PC-3 (cell line): ENCODE measurements at regions not wholly inside any gene's neighbourhood (a gene's known extent, or its start where the extent isn't known, plus 50 kb on each side); places are given as distances from the start of the nearest gene placed in this dataset.

ENCODE experiments used
- ATAC-seq: fragments of 200-7000 bp; cut with Tn5 transposase; 2 replicates; pipeline ENCODE4 v1.9.1; 2020; ENCODE audit warnings: mild to moderate bottlenecking, moderate library complexity
- BruUV-seq: library from RNA; stranded (reverse); fragments of 400-500 nt; replicated peaks from 2 replicates; lab custom pipeline; 2021; lab: Mats Ljungman, UMichigan
- CTCF ChIA-PET: fragments of 300-600 bp; sonication (Branson Sonifier 250); formaldehyde crosslinking; loops from one replicate; lab custom pipeline; 2022; ENCODE audit warnings: antibody characterized with exemption; lab: Charles Lee
- POLR2A ChIA-PET: fragments of 300-600 bp; sonication (Branson Sonifier 250); formaldehyde crosslinking; loops from one replicate; lab custom pipeline; 2022; ENCODE audit warnings: antibody characterized with exemption; ENCODE audit not compliant: unreplicated experiment; lab: Charles Lee
- DNase-seq: peaks from one replicate; pipeline ENCODE4 v3.0.0-alpha.2; 2015
- H2AFZ ChIP-seq: fragments of 300-600 bp; sonication (generic); 2 replicates; pipeline ENCODE4 v1.6.0; 2016; ENCODE audit warnings: antibody characterized with exemption, low read length
- H3F3A ChIP-seq: fragments of 300-600 bp; sonication (generic); one replicate; pipeline ENCODE4 v1.6.0; 2017; ENCODE audit warnings: antibody characterized with exemption, low read length, control low read depth, mild to moderate bottlenecking; ENCODE audit not compliant: unreplicated experiment
- H3K27ac ChIP-seq: fragments of 300-600 bp; sonication (generic); 2 replicates; pipeline ENCODE4 v1.5.1; 2016; ENCODE audit warnings: mild to moderate bottlenecking, low read length
- H3K27me3 ChIP-seq: fragments of 300-600 bp; sonication (generic); 2 replicates; pipeline ENCODE4 v1.6.1; 2016; ENCODE audit warnings: low read length, mixed read lengths
- H3K36me3 ChIP-seq: fragments of 300-600 bp; sonication (generic); 2 replicates; pipeline ENCODE4 v1.6.1; 2016; ENCODE audit warnings: low read depth, mixed run types, low read length, mixed read lengths
- H3K4me1 ChIP-seq: fragments of 300-600 bp; sonication (generic); 2 replicates; pipeline ENCODE4 v1.5.1; 2016; ENCODE audit warnings: low read length; ENCODE audit not compliant: insufficient read depth
- H3K4me2 ChIP-seq: fragments of 300-600 bp; sonication (generic); 2 replicates; pipeline ENCODE4 v1.6.0; 2016; ENCODE audit warnings: low read length
- H3K4me3 ChIP-seq: fragments of 300-600 bp; sonication (generic); 2 replicates; pipeline ENCODE4 v1.5.1; 2016; ENCODE audit warnings: mild to moderate bottlenecking, low read length, mixed read lengths
- H3K79me2 ChIP-seq: fragments of 300-600 bp; sonication (generic); 2 replicates; pipeline ENCODE4 v1.6.1; 2017; ENCODE audit warnings: low read length, mixed read lengths
- H3K9ac ChIP-seq: fragments of 300-600 bp; sonication (generic); 2 replicates; pipeline ENCODE4 v1.6.0; 2016; ENCODE audit warnings: mild to moderate bottlenecking, low read length
- H3K9me2 ChIP-seq: fragments of 300-600 bp; sonication (generic); replicated peaks from 2 replicates; pipeline ENCODE4 v1.6.1; 2016; ENCODE audit warnings: mixed run types, low read length, mixed read lengths
- H3K9me3 ChIP-seq: fragments of 300-600 bp; sonication (generic); 2 replicates; pipeline ENCODE4 v1.6.1; 2016; ENCODE audit warnings: low read length, mixed read lengths
- H4K20me1 ChIP-seq: fragments of 300-600 bp; sonication (generic); 2 replicates; pipeline ENCODE4 v1.6.1; 2016; ENCODE audit warnings: low read length, mixed read lengths
- EZH2 ChIP-seq: fragments of 300-600 bp; sonication (generic); IDR thresholded peaks from one replicate; pipeline ENCODE4 v1.6.1; 2017; ENCODE audit warnings: antibody characterized with exemption, mild to moderate bottlenecking, low read length; ENCODE audit not compliant: unreplicated experiment
- EZH2phosphoT487 ChIP-seq: fragments of 300-600 bp; sonication (generic); IDR thresholded peaks from 2 replicates; pipeline ENCODE4 v1.6.1; 2018; ENCODE audit warnings: mild to moderate bottlenecking, antibody characterized with exemption, low read length, borderline replicate concordance
- intact Hi-C: fragments of 100-400 bp; cut with micrococcal nuclease; formaldehyde crosslinking; loops from 2 replicates; pipeline ENCODE4 v1.9.0; 2023
- TF ChIP-seq, protein P1 (sequence below): fragments of 300-600 bp; sonication (generic); conservative IDR thresholded peaks from 2 replicates; pipeline ENCODE4 v1.5.1; 2017; ENCODE audit warnings: antibody characterized with exemption, low read depth, mild to moderate bottlenecking, low read length

GRCh38 chr4:100130964-100131363 lies 59.3 kb downstream of the DDIT4L start:
- ATAC-seq = no peak
- Histone ChIP-seq H4K20me1 (no peaks in the 10 kb centered on the region), H3K27me3 (no peaks in the 10 kb centered on the region), H3K36me3 (no peaks in the 10 kb centered on the region), H3K4me2 (no peak overlapping the region), H3K9me2 (no peaks in the 10 kb centered on the region), H3K27ac (no peak overlapping the region), H3K79me2 (no peaks in the 10 kb centered on the region), H3K9ac (no peak overlapping the region), H3K4me1 (no peaks in the 10 kb centered on the region), H3K9me3 (no peaks in the 10 kb centered on the region), H3F3A (no peaks in the 10 kb centered on the region), H3K4me3 (no peak overlapping the region), H2AFZ (no peak overlapping the region)
- no peak for DNase-seq
- intact Hi-C loops = no loop called here
- POLR2A ChIA-PET = no interaction called here
- CTCF ChIA-PET = no interaction called here
- TF ChIP-seq EZH2 (no peak), EZH2phosphoT487 (no peak)
- TF ChIP-seq, protein P1, sequence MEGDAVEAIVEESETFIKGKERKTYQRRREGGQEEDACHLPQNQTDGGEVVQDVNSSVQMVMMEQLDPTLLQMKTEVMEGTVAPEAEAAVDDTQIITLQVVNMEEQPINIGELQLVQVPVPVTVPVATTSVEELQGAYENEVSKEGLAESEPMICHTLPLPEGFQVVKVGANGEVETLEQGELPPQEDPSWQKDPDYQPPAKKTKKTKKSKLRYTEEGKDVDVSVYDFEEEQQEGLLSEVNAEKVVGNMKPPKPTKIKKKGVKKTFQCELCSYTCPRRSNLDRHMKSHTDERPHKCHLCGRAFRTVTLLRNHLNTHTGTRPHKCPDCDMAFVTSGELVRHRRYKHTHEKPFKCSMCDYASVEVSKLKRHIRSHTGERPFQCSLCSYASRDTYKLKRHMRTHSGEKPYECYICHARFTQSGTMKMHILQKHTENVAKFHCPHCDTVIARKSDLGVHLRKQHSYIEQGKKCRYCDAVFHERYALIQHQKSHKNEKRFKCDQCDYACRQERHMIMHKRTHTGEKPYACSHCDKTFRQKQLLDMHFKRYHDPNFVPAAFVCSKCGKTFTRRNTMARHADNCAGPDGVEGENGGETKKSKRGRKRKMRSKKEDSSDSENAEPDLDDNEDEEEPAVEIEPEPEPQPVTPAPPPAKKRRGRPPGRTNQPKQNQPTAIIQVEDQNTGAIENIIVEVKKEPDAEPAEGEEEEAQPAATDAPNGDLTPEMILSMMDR = no peak
- BruUV-seq = no TSS peak

DNA sequence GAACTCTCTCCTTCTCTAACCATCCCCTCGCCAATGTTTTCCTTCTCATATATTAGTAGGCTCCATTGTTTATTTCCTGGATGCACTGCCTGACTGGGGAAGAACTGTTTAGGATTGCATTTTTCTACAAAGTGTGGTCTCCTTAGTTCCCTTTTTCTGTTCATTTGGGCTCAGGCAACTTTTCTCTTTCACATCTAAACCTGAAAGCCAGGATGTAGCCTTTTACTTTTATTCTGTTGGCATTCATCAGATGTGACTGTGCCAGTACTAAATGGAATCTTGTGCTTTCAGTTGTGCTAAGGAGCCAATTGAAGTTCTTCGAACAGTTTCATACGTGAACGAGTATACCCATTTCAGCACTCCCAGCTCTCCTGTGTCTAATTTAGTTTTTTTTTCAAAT lies 59.8 kb downstream of the DDIT4L start:
- Histone ChIP-seq H3K27ac (no peak overlapping the region), H3K4me1 (no peaks in the 10 kb centered on the region), H3K27me3 (no peaks in the 10 kb centered on the region), H3K9me2 (no peaks in the 10 kb centered on the region), H2AFZ (no peak overlapping the region), H3K36me3 (no peaks in the 10 kb centered on the region), H3K79me2 (no peaks in the 10 kb centered on the region), H4K20me1 (no peaks in the 10 kb centered on the region), H3F3A (no peaks in the 10 kb centered on the region), H3K9me3 (no peaks in the 10 kb centered on the region), H3K4me2 (no peak overlapping the region), H3K9ac (no peak overlapping the region), H3K4me3 (no peak overlapping the region)
- BruUV-seq = no TSS peak
- ATAC-seq (no peak), DNase-seq (no peak)
- TF ChIP-seq EZH2 = no peak
- no peak for TF ChIP-seq EZH2phosphoT487
- TF ChIP-seq, protein P1 = no peak
- ChIA-PET CTCF (no interaction called here), POLR2A (no interaction called here)
- intact Hi-C loops = no loop called here

DNA sequence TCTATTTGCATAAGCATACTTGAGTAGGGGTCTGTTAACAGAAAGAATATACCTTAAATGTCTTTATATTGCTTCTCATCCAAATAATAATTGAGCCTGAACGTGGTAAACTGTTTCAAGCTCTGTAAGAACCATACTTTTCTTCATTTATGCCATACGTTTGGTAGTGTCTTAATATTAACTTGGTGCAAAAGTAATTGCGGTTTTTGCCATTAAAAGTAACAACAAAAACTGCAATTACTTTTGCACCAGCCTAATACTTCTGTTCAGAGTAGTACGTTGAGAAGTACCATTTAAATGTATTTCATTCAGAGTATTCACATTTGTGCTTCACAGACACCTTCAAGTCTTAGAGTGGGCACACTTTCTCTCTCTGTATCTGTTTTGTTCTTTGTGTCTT lies 60.5 kb downstream of the DDIT4L start:
- Histone ChIP-seq H2AFZ (no peak overlapping the region), H3F3A (no peaks in the 10 kb centered on the region), H3K9me2 (no peaks in the 10 kb centered on the region), H3K27ac (no peak overlapping the region), H3K4me2 (no peak overlapping the region), H4K20me1 (no peaks in the 10 kb centered on the region), H3K9me3 (no peaks in the 10 kb centered on the region), H3K79me2 (no peaks in the 10 kb centered on the region), H3K4me3 (no peak overlapping the region), H3K27me3 (no peaks in the 10 kb centered on the region), H3K4me1 (no peaks in the 10 kb centered on the region), H3K36me3 (no peaks in the 10 kb centered on the region), H3K9ac (no peak overlapping the region)
- ATAC-seq = no peak
- no TSS peak for BruUV-seq
- DNase-seq = no peak
- intact Hi-C loops = no loop called here
- ChIA-PET CTCF (no interaction called here), POLR2A (no interaction called here)
- TF ChIP-seq, protein P1 = no peak
- no peak for TF ChIP-seq EZH2
- TF ChIP-seq EZH2phosphoT487 = no peak
